SU-DHL-6 (cell line): ENCODE measurements at regions not wholly inside any gene's neighbourhood (a gene's known extent, or its start where the extent isn't known, plus 50 kb on each side); places are given as distances from the start of the nearest gene placed in this dataset.

Source experiments
- EZH2phosphoT487 ChIP-seq: fragments of 200-600 bp; sonication (generic), shearing (Covaris generic); conservative IDR thresholded peaks from 2 replicates; pipeline ENCODE4 v1.6.1; 2018; ENCODE audit warnings: mild to moderate bottlenecking, antibody characterized with exemption, low read length, moderate library complexity, mixed read lengths
- TF ChIP-seq, protein P1 (sequence below): fragments of 200-600 bp; sonication (generic); IDR thresholded peaks from one replicate; pipeline ENCODE4 v1.5.1; 2017; ENCODE audit warnings: antibody characterized with exemption, mild to moderate bottlenecking, low read length, moderate library complexity; ENCODE audit not compliant: insufficient read depth, poor library complexity, severe bottlenecking

DNA sequence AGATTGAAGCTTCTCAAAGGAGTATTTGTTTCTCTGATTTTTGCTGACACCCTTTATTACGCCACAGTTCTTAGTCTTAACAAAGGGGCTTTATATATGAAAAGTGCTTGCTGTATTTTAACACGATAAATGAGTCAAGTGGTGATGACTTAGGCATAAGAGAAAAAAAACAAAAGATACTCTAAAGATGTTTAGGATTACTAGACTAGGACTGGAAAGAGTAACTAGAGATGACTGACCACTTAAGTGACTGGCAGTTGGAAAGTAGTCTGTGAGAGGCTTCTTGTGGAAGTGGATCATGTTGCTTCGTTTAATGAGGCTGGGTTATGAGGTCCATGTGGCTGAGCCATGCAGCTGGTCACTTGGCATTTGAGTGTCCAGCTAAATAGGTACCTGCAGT, 69.4 kb upstream of the ACTBL2 start:
- TF ChIP-seq, protein P1, sequence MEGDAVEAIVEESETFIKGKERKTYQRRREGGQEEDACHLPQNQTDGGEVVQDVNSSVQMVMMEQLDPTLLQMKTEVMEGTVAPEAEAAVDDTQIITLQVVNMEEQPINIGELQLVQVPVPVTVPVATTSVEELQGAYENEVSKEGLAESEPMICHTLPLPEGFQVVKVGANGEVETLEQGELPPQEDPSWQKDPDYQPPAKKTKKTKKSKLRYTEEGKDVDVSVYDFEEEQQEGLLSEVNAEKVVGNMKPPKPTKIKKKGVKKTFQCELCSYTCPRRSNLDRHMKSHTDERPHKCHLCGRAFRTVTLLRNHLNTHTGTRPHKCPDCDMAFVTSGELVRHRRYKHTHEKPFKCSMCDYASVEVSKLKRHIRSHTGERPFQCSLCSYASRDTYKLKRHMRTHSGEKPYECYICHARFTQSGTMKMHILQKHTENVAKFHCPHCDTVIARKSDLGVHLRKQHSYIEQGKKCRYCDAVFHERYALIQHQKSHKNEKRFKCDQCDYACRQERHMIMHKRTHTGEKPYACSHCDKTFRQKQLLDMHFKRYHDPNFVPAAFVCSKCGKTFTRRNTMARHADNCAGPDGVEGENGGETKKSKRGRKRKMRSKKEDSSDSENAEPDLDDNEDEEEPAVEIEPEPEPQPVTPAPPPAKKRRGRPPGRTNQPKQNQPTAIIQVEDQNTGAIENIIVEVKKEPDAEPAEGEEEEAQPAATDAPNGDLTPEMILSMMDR: no peak
- TF ChIP-seq EZH2phosphoT487: no peak
